IMR-90 (cell line): ENCODE measurements at regions not wholly inside any gene's neighbourhood (a gene's known extent, or its start where the extent isn't known, plus 50 kb on each side); places are given as distances from the start of the nearest gene placed in this dataset.
A peak's percentile ranks its signal among the peaks of the same experiment; 100 is the strongest.

Experiments used
- ATAC-seq: fragments of 200-7000 bp; cut with Tn5 transposase; 2 replicates; pipeline ENCODE4 v1.9.1; 2020; ENCODE audit warnings: low read depth, mild to moderate bottlenecking, moderate library complexity
- BruUV-seq: library from RNA; stranded (reverse); fragments of 400-500 nt; replicated peaks from 2 replicates; lab custom pipeline; 2021; lab: Mats Ljungman, UMichigan
- CTCF ChIA-PET: fragments of 300-600 bp; formaldehyde crosslinking; extraction: SDS; loops from one replicate; lab custom pipeline; 2021; ENCODE audit warnings: antibody characterized with exemption; lab: Yijun Ruan, JAX
- POLR2A ChIA-PET: fragments of 300-600 bp; sonication (Branson Sonifier 250); formaldehyde crosslinking; loops from one replicate; lab custom pipeline; 2022; ENCODE audit warnings: antibody characterized with exemption; ENCODE audit not compliant: unreplicated experiment; lab: Charles Lee
- DNase-seq: peaks from one replicate; pipeline ENCODE4 v3.0.0; 2013
- H2AFZ ChIP-seq: replicated peaks from 2 replicates; pipeline ENCODE3; 2013; ENCODE audit warnings: low read length, mild to moderate bottlenecking; ENCODE audit not compliant: poor library complexity
- H2AK5ac ChIP-seq: 2 replicates; pipeline ENCODE4 v1.6.1; 2013; ENCODE audit warnings: low read depth, low read length, inconsistent platforms
- H2AK9ac ChIP-seq: replicated peaks from 2 replicates; pipeline ENCODE3; 2013; ENCODE audit warnings: mild to moderate bottlenecking, low read depth, low read length, moderate library complexity; ENCODE audit not compliant: poor library complexity
- H2BK120ac ChIP-seq: 2 replicates; pipeline ENCODE4 v1.6.1; 2013; ENCODE audit warnings: low read depth, low read length, inconsistent platforms
- H2BK15ac ChIP-seq: 3 replicates; pipeline ENCODE4 v1.6.1; 2013; ENCODE audit warnings: low read depth, low read length, inconsistent platforms
- H2BK20ac ChIP-seq: 2 replicates; pipeline ENCODE4 v1.6.1; 2013; ENCODE audit warnings: low read depth, mild to moderate bottlenecking, inconsistent platforms, low read length, moderate library complexity
- H2BK5ac ChIP-seq: 2 replicates; pipeline ENCODE4 v1.6.1; 2013; ENCODE audit warnings: mild to moderate bottlenecking, low read depth, low read length, inconsistent platforms; ENCODE audit not compliant: poor library complexity, severe bottlenecking
- H3K14ac ChIP-seq: replicated peaks from 2 replicates; pipeline ENCODE4 v1.6.1; 2013; ENCODE audit warnings: low read depth, low read length, inconsistent platforms
- H3K18ac ChIP-seq: 2 replicates; pipeline ENCODE4 v1.6.1; 2013; ENCODE audit warnings: low read depth, low read length, control low read depth
- H3K23ac ChIP-seq: 2 replicates; pipeline ENCODE4 v1.6.1; 2013; ENCODE audit warnings: low read depth, low read length, inconsistent platforms
- H3K27ac ChIP-seq: 2 replicates; pipeline ENCODE4 v1.5.1; 2013; ENCODE audit warnings: mild to moderate bottlenecking, control low read depth, low read length; ENCODE audit not compliant: insufficient read depth
- H3K27me3 ChIP-seq: 2 replicates; pipeline ENCODE4 v1.6.1; 2013; ENCODE audit warnings: low read length; ENCODE audit not compliant: control insufficient read depth, insufficient read depth
- H3K36me3 ChIP-seq: 2 replicates; pipeline ENCODE4 v1.6.1; 2013; ENCODE audit warnings: low read length, mixed read lengths; ENCODE audit not compliant: control insufficient read depth, insufficient read depth
- H3K4ac ChIP-seq: 2 replicates; pipeline ENCODE4 v1.6.1; 2013; ENCODE audit warnings: low read depth, low read length, inconsistent platforms
- H3K4me1 ChIP-seq: 2 replicates; pipeline ENCODE4 v1.6.1; 2013; ENCODE audit warnings: low read length, mixed read lengths; ENCODE audit not compliant: control insufficient read depth, insufficient read depth
- H3K4me2 ChIP-seq: 2 replicates; pipeline ENCODE4 v1.6.1; 2013; ENCODE audit warnings: low read depth, mild to moderate bottlenecking, control low read depth, low read length, moderate library complexity
- H3K4me3 ChIP-seq: 2 replicates; pipeline ENCODE4 v1.5.1; 2013; ENCODE audit warnings: low read depth, mild to moderate bottlenecking, control low read depth, low read length, moderate library complexity; ENCODE audit not compliant: insufficient read depth
- H3K56ac ChIP-seq: 2 replicates; pipeline ENCODE4 v1.6.1; 2013; ENCODE audit warnings: low read length, inconsistent platforms; ENCODE audit not compliant: insufficient read depth; ENCODE audit errors: extremely low read depth
- H3K79me1 ChIP-seq, 2 experiments: 2 replicates each; pipeline ENCODE4 v1.6.1; 2013; ENCODE audit warnings: low read length in 2 of 2, inconsistent platforms in 1 of 2, low read depth in 1 of 2
- H3K9ac ChIP-seq: 2 replicates; pipeline ENCODE4 v1.6.1; 2013; ENCODE audit warnings: low read depth, low read length, control low read depth
- H3K9me1 ChIP-seq: 2 replicates; pipeline ENCODE4 v1.6.1; 2013; ENCODE audit warnings: low read length, inconsistent platforms; ENCODE audit not compliant: insufficient read depth
- H3K9me3 ChIP-seq: 2 replicates; pipeline ENCODE4 v1.6.1; 2013; ENCODE audit warnings: low read length; ENCODE audit not compliant: control insufficient read depth, insufficient read depth
- H4K20me1 ChIP-seq: 2 replicates; pipeline ENCODE4 v1.6.1; 2013; ENCODE audit warnings: low read length, inconsistent platforms; ENCODE audit not compliant: insufficient read depth
- H4K5ac ChIP-seq: 2 replicates; pipeline ENCODE4 v1.6.1; 2013; ENCODE audit warnings: mild to moderate bottlenecking, low read depth, low read length, control low read depth
- H4K8ac ChIP-seq, 2 experiments: 2 replicates each; pipeline ENCODE4 v1.6.1; 2013; ENCODE audit warnings: low read depth in 2 of 2, low read length in 2 of 2, control low read depth in 1 of 2, inconsistent platforms in 1 of 2
- H4K91ac ChIP-seq: 2 replicates; pipeline ENCODE4 v1.6.1; 2013; ENCODE audit warnings: low read depth, low read length, inconsistent platforms; ENCODE audit not compliant: insufficient read depth
- NFE2L2 ChIP-seq: fragments of 150-350 bp; IDR thresholded peaks from 2 replicates; pipeline ENCODE4 v1.6.1; 2016; ENCODE audit warnings: low read depth, mild to moderate bottlenecking, low read length
- SMC3 ChIP-seq: fragments of 150-350 bp; IDR thresholded peaks from 2 replicates; pipeline ENCODE4 v1.6.1; 2016; ENCODE audit warnings: low read depth, mild to moderate bottlenecking, antibody characterized with exemption, low read length, moderate library complexity
- WGBS, 2 experiments: methylation state at CpG; one replicate each; pipeline versions ENCODE4 v1.1.5 to v1.1.7; 2013; ENCODE audit warnings: missing lambda C conversion rate in 2 of 2; ENCODE audit not compliant: insufficient read length in 1 of 2; ENCODE audit errors: extremely low coverage in 2 of 2; 5-methylcytosine and 5-hydroxymethylcytosine counted together
- dilution Hi-C: fragments of 300-500 bp; cut with HindIII; formaldehyde crosslinking; loops from one replicate; pipeline ENCODE4 v1.14.3; 2018; ENCODE audit warnings: low sequenced_read_pairs; ENCODE audit not compliant: unreplicated experiment
- in situ Hi-C: fragments of 300-500 bp; cut with MboI; formaldehyde crosslinking; loops from 3 replicates; pipeline ENCODE4 v1.14.3; 2019; ENCODE audit warnings: low sequenced_read_pairs, inconsistent platforms, mixed read lengths
- intact Hi-C: fragments of 100-400 bp; cut with micrococcal nuclease; formaldehyde crosslinking; loops from 2 replicates; pipeline ENCODE4 v1.10.0; 2022

- ATAC-seq (no peak), DNase-seq (no peak)
- POLR2A ChIA-PET = no interaction called here
- no peak overlapping the region for H2BK15ac ChIP-seq
- H3K18ac ChIP-seq = no peak overlapping the region
- H2AK5ac ChIP-seq = no peak overlapping the region
- CTCF ChIA-PET = interaction anchor here (1.5 kb wide), 1 partner anchor 9 kb away, joined by 3 read pairs; no protein-coding TSS in a partner anchor
- H3K14ac ChIP-seq = no peak overlapping the region
- H3K23ac ChIP-seq = no peak overlapping the region
- no peaks in the 10 kb centered on the region for H3K36me3 ChIP-seq
- H4K8ac ChIP-seq = no peak overlapping the region
- H4K5ac ChIP-seq = no peak overlapping the region
- WGBS, 2 experiments = no CpG with 5 or more reads among the region's 1 CpG
- no peak overlapping the region for H2BK20ac ChIP-seq
- no peak overlapping the region for H2BK5ac ChIP-seq
- H3K27me3 ChIP-seq = no peaks in the 10 kb centered on the region; the same call in 1 of the 2 replicates
- no peaks in the 10 kb centered on the region for H3K9me3 ChIP-seq
- no peak overlapping the region for H3K56ac ChIP-seq
- intact Hi-C loops = no loop called here
- no peaks in the 10 kb centered on the region for H3K79me1 ChIP-seq
- no peaks in the 10 kb centered on the region for H4K20me1 ChIP-seq
- H3K4me1 ChIP-seq = peaks cover 2% of the 10 kb centered on the region; the same call in 1 of the 2 replicates
- H4K91ac ChIP-seq = no peak overlapping the region
- no peak overlapping the region for H3K4me3 ChIP-seq
- H3K9ac ChIP-seq = no peak overlapping the region
- dilution Hi-C loops = no loop called here
- H2BK120ac ChIP-seq = no peak overlapping the region
- peak overlapping the region; percentile 62 for H2AK9ac ChIP-seq
- no peak overlapping the region for H3K4ac ChIP-seq
- no peak overlapping the region for H3K4me2 ChIP-seq
- no peak for TF ChIP-seq SMC3
- TF ChIP-seq NFE2L2 = peak; percentile 55; the same call in 1 of the 2 replicates
- H3K9me1 ChIP-seq = no peaks in the 10 kb centered on the region
- no peak overlapping the region for H3K27ac ChIP-seq
- BruUV-seq = no TSS peak
- no peak overlapping the region for H2AFZ ChIP-seq
- in situ Hi-C loops = no loop called here
Observed at GRCh38 chr2:220075835-220076234, 448.4 kb downstream of the SLC4A3 start.
